ENCODE measurements at regions not wholly inside any gene's neighbourhood (a gene's known extent, or its start where the extent isn't known, plus 50 kb on each side); places are given as distances from the start of the nearest gene placed in this dataset.

DNA sequence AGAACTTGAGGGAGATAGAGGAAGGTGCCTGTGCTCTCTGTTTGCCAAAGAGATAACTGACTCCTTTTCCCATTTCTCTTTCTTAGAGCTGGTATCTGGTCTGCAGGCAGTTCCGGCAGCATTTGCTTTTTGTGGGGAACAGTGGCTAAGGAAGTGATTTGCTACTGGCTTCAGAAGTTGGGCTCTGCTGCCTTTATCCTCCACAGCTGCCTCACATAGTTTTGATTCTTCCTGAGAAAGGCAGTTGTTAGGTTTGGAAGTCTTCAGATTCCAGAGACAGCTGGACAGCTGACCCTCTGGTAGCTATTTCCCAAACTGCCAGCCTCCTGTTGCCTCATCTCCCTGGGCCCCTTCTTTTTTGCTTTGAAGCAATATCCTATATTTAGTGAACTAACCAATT, 62.6 kb upstream of the MACF1 start:
- DNase-seq: no peak

DNA sequence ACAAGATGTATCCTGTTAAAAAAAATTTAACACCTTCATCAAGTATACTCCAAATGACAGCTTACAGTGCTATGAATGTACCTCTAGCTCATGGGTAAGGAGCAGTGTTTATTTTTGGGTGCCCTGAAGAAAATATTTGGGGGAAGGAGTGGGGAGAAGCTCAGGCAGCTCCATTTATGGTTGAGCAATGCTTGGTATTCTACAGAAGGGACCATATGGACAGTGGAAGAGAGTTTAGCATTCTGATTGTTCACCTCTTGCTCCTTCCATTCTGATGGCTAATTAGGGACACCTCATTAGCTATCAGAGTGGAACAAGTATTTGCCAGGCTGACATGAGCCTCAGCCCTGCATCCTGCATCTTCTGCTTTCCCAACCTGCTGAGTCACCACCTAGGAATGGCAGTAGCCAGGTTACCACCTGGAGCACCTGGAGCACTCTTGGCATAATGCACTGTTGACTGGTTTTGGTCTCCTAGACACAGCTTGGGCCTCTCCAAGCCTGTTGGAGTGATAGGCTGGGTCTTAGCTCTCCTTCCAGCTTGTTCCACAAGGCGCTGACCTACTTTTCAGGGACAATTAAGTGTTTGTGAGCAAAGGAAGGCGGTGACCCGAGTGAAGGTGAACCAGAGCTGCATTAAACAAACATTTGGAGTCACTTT, 62.0 kb upstream of the MACF1 start:
- no peak for DNase-seq

DNA sequence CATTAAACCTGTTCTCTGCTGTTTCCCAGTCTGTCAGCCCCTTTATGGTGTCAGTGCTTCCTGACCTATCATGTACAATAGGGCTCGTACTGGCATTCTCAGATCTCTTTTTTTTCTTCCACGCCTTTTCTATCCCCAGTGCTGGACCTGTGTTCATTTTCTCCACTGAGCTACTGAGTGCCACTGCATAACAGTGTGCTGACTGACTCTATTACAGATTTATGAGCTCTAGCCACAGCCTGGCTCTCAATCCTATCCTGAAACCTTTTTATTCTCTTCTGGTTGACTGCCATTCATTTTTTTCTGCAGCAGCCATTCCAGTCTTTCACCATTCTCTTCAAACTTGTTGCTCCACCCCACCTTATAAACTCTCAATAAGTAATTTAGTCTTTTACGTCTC, 59.6 kb upstream of the MACF1 start:
- no peak for DNase-seq

DNA sequence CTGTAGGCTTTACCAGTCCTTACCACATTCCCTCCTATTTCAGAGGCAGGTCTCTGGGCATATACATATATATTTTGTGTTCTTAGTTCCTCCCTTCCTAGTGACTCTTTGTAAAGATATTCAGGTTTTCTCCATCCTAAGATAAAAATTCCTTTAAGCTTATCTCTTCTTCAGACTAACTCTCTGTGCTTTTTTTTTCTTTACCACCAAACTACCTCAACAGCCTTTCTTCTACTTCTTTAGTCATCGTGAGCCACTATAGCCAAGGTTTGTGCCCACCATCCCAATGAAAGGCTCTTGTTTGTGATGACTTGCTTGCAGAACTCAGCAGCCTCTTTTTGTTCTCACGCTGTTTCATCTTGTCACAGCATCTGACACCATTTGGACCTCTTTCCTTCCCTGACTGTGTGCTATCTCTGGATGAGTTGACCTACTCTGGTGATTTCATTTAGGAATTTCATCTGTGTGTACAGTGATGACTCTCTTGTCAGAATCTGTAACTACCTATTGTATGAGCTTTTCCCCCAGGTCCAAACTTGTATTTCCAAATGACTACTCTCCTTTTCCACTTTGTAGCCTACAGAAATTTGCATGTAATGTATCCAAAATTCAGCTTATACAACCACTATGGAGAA, 59.0 kb upstream of the MACF1 start:
- no peak for DNase-seq

DNA sequence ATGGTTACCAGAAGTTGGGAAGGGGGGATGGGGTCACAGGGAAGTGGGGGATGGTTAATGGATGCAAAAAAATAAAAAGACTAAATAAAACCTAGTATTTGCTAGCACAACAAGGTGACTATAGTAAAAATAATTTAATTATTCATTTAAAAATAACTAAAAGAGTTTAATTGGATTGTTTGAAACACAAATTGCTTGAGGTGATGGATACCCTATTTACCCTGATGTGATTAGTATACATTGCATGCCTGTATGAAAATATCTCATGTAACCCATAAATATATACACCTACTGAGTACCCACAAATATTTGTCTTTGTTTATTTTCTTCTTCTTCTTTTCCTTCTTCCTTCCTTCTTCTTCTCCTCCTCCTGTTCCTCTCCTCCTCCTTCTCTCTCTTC, 57.8 kb upstream of the MACF1 start:
- DNase-seq: no peak

DNA sequence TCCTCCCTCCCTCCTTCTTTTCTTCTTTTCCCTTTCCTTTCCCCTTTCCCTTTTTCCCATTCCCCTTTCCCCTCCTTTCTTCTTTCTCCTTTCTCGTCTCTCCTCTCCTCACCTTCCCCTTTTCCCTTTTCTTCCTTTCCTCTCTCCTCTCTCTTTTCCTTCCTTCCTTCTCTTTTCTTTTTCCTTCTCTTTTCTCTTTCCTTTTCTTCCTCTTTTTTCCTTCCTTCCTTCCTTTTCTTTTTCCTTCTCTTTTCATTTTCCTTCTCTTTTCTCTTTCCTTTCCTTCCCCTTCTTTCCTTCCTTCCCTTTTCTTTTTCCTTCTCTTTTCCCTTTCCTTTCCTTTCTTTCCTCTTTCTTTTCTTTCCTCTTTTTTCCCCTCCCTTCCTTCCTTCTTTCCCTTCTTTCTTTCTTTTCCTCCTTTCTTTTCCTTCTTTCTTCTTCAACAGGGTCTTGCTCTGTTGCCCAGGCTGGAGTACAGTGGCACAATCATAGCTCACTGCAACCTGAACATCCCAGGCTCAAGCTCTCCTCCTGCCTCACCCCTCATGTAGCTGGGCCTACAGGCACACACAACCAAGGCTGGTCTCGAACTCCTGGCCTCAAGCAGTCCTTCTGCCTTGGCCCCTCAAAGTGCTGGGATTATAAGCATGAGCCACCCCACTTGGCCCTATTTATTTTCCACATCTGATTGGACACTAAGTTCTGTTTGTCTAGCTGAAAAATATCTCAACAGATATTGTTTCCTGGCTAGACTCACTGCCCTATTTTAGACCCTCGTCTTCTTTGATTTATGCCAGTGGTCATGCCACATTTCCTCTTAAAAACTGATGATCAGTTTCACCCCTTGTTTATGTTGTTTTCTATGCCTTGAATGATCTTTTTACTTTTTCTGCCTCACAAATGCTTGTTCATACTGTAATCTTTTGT, 57.1 kb upstream of the MACF1 start:
- no peak for DNase-seq

DNA sequence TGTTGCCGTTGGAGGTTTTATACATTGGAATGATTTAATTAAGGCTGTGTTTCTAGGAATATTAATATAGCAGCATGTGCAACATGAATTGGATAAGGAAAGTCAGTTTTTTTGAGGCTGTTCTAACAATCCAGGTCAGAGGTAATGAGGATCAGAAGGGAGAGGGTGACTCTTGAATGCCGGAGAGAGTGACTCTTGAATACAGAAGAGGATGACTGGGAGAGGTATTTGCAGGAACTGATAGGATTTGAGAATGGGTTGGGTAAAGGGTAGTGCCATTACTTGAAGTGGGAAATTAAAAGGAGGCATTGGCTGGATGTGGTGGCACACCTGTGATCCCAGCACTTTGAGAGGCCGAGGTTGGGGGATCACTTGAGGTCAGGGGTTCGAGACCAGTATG, 55.6 kb upstream of the MACF1 start:
- no peak for DNase-seq

DNA sequence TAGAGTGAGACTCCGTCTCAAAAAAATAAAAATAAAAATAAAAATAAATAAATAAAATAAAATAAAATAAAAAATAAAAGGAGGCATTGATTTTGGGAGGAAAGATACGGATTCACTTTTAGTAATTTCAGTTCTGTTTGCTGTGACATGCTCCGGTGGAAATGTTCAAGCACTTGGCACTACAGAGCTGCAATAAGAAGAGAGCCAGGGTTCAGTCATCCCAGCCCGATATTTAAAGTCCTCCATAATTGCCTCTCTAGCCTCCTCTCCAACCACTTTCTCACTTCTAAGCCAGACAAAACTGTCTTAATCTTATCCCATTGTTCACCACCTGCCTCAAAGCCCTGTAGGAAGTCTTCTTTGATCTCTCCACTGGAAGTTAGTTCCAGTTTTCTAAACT, 55.0 kb upstream of the MACF1 start:
- no peak for DNase-seq

DNA sequence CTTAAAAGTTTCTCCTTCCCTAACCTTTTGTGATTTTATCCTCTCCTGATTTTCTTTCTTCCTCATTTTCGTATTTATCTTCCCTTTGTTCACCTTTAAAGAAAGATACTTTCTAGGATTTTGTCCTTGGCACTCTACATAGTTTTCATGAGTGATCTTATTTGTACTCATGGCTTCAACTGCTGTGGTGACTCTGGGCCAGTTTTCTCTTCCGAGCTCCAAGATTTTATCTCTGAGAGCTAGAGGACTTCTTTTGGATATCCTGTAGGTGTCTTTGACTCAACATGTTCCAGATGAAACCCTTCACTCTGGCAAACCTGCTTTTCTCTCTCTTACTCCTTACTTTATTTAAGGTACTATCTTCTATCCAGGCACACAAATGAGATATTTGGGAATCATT, 53.7 kb upstream of the MACF1 start:
- DNase-seq: no peak

DNA sequence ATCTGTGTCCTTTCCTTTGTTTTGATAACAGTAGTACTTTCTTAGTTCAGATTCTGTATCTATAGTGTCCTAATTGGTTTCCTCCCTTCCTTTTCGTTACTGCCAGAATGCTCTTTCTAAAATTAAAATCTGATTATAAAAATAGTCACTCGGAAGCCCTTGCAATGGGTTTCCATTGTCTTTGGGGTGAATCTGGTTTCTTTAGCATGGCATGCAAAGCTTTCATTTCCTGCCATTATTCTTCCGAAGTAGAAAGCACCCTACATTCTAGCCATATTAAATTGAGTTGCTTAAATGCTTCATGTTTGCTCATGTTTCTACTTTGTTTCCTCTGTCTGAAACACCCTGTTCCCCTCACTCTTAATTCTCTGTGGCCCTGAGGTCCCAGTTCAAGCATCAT, 53.2 kb upstream of the MACF1 start:
- DNase-seq: no peak

DNA sequence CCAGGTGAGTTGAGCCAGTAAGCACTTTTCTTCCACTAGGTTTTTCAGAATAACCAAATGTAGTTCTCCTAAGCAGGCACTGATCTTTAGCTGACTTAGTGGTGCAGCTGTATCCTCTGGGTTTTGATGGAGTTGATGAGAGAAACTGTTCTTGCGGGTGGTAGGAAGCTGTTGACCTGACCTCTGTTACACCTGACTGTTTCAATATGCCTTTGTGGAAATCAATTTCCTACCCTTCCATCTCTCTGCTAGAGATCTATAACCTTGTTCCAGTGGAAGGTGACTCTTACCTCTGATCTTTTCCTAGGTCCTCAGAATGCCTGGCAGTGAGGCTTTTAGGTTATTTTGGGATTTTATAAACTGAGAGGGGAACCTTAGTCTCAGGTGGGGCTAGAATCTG, 51.6 kb upstream of the MACF1 start:
- DNase-seq: no peak

DNA sequence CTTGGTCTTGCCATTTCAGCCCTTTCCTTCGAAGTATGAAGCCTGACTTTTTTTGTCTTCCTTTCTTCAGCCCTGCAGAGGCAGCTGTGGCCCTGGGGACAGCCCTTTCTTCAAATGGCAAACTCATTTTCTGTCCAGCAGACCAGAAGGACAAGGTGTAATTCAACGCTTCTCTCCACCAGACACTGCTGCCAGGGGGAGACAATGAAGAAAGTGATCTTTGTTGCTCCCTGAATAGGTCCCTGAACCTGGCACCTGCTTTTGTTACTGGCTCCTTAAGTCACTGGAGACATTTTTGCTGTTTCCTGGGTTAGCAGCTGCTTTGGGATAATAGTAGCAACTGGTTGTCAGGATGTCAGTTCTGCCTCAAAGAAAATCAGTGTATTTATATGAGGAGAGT, 50.8 kb upstream of the MACF1 start:
- DNase-seq: no peak

DNA sequence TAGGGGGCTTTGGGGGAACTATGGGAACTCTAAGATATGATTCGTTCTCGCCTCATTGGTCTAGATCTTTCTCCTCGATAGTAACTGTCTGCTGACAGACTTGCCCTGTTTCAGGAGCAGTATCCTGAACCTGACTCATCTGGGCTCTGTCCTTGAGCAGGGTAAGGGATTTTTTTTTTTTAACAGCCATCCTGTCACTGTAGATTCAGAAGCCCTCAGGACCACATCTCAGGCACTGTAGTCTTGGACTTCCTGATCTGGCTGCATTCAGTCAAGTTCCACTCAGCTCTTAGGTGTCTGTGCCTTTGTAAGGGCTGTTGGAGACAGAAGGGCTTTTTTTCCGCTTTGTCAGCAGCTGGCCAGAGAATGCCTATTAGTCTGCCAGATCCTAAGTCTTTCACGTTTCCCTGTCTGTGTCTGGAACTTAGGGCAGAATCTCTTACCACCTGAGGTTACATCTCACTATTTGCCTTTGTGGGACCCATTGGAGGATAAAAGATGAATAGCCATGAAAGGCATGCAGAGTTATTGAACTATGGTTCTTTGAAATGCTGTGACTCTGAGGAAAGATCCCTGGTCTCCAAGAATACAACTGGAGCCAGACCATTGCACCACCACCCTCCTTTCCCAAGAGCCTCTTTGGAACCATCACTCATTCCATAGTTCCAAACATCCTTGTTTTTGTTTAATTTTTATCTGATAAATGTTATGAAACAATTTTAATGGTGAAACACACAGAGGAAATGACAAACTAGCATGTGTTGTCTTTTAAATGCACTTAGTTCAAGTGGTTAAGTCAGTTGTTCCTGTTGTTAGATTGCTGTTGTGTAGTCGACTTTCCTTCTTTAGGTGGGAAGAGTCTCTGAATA, 49.7 kb upstream of the MACF1 start:
- DNase-seq: no peak
